Stimulated activated CD4-positive, alpha-beta T cell treated with anti-CD3 and anti-CD28 coated beads, Interleukin-15, amount 100 ng/mL, for 48 hours (primary cell): ENCODE measurements at regions not wholly inside any gene's neighbourhood (a gene's known extent, or its start where the extent isn't known, plus 50 kb on each side); places are given as distances from the start of the nearest gene placed in this dataset.

Experiments used
- DNase-seq, 2 donors: peaks; one replicate each; pipeline ENCODE4 v3.0.0-alpha.2; 2020; ENCODE audit warnings: low read depth in 2 of 2

DNA sequence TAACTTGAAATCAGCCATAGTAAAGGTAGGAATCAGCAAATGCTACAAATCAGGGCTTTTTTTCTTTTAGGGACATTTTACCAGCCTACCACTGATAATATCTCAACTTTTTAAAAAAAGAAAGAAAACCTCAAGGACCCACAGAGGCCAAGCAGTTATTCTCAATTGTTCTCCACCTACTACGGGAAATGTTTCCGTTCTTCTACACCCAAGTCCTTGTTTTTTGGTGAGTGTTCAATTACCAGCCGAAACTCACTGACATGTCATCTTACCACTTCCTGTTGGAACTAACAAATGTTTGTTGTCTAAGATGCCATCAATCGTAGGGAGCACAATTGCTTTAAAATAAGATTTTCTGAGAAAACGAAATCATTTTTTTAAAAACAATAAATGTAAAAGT, 50.2 kb upstream of the CDK1 start:
- DNase-seq = no peak

DNA sequence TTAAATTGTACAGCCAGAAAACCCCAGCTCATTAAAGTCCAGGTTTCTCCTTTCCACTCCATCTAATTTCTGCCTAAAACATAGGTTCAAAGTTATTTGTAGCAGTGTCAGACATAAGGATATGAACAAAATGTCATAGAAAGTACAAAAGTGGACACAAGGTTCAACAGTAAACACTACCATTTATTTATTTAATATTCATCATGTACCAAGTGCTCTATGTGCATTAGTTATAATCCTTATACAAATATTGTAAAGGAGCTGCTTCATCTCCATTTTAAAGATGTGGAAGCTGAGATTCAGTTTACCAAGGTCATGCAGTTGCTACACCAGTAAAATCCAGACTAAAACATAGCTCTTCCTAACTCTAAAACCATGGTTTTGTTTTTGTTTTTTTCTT, 52.0 kb upstream of the CDK1 start:
- no peak for DNase-seq

DNA sequence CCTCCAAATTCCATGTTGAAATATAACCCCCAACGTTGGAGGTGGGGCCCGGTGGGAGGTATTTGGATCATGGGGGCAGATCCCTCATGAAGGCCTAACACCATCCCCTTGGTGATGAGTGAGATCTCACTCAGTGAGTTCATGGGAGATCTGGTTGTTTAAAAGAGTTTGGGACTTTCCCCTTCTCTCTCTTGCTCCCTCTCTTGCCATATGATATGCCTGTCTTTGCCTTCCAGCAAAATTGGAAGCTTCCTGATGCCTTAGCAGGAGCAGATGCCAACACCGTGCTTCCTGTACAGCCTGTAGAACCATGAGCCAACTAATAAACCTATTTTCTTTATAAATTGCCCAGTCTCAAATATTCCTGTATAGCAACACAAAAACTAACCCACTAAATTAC, 55.7 kb upstream of the CDK1 start:
- no peak for DNase-seq

DNA sequence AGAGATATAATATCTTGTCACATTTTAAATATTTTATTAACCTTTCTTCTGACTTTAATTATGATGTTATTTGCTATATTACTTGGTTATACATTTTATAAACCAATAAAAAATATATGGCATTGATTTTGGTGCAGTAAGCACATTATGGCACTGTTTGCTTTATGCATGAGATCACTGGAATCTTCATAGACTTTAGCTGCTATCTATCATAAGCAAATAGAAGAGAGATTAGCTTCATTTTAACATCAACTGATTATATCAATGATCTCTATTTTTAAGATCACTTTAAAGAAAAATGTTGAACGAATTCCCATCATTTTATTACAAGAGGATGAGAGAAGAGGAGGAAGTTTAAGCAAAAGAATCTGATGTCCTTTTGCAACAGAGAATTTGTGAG, 58.6 kb upstream of the CDK1 start:
- DNase-seq = no peak

DNA sequence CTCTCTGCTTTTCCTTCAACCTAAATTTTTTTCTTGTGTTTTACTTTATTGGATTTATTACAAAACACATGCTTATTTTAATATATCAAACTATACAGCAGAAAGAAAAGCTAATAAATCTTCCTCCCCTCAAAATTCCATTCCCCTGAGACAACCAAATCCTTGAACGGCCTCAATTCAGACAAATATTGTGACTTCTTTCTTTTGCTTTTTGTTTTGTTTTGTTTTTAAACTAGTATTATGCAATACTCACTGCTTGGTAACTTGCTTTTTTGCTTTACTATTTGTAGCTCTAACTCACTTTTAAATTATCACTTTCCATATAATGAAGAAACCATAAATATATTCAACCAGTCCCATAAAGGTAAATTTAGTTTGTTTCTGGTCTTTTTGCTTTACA, 59.4 kb upstream of the CDK1 start:
- no peak for DNase-seq

DNA sequence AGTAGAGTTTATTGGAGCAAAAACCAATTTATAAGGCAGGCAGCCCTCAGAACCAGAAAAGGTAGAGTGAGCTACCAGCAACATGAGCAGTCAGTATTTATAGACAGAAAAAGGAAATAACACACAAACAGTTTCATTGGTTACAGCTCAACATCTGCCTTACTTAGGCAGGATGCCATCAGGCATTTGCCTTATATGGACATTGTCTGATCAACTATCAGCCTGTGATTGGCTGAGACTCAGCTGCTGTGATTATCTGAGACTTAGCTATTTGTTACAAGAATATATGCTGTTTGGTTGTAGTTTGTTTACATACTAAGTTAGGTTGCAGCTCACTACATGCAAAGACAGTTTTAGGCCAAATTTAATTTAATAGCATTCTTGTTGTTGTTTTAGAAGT, 60.4 kb upstream of the CDK1 start:
- no peak for DNase-seq

DNA sequence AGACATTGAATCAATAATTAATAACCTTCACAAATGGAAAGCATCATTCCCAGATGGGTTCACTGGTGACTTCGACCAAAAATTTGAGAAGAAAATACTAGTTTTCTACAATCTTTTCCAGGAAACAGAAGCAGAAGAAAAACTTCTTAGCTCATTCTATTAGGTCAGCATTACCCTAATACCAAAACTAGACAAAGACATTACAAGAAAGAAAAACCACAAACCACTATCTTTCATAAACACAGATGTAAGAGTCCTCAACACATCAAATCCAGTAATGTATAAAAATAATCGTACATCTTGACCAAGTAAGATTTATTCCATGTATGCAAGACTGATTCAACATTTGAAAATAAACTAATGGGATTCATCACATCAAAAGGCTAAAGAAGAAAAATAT, 64.0 kb upstream of the CDK1 start:
- DNase-seq = no peak

DNA sequence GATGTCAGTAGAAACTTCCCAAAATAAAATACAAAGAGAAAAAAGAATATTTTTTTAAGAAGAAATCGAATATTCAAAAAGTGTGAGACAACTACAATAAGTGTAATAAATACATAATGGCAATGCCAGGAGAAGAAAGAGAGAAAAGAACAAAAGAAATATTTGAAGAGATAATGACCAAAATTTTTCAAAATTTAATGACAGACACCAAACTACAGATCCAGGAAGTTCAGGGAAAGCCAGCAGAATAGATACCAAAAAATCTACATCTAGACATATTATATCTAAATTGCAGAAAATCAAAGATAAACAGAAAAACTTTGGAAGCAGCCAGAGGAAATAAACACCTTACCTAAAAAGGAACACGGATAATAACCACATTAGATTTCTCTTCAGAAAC, 66.8 kb upstream of the CDK1 start:
- no peak for DNase-seq

DNA sequence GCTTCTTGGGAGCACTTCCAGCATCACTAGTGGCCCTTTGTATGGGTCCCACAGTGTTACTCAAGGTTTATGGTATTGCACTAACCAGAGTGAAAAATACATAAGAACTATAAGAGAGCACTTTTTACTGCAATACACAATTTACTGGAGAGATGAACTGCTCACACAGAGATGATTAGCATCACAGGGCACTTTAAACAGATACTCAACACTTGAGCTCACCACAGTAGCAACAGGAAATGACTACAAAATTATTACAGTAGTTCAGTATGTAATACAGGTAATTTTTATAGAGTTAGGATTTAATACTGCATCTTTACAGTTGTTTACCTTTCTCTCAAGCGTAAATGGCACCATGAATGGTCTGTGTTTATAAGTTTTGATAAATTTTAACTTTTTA, 68.2 kb upstream of the CDK1 start:
- DNase-seq = no peak

DNA sequence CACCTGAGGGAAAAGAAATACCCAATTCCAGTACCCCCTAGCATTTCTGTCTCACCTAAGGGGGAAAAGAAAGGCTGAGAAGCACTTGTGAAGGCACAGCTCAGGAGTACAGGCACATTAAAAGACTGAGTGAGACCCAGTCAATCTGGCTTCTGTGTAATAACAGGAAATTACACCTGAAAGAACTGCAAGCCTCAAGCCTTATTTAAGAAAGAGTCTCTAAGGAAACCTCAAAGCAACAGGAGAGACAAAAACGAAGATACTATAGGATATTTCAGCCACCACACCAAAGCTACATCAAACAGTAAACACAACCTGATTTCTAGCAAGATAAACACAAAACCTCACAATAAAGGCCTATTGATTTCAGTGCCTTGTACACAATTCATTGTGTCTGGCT, 69.6 kb upstream of the CDK1 start:
- no peak for DNase-seq

DNA sequence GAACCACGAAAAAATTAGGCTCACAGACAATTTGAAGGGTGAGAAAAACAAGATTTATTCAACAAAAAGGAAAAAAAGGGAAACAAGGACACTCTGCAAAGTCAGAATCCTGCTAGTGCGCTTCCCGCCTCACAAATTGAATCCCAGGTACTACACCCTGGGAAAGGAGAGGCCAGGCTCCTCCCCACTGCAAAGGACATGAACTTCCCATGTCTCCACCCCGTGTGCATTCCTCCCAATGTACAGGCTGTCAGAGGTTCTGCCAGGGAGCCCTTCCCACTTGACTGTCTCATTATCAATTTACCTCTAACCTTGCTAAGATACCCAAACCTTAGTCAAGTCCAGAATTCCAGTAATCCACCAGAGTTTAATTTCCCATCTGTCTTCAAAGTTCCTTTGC, 70.4 kb upstream of the CDK1 start:
- no peak for DNase-seq

DNA sequence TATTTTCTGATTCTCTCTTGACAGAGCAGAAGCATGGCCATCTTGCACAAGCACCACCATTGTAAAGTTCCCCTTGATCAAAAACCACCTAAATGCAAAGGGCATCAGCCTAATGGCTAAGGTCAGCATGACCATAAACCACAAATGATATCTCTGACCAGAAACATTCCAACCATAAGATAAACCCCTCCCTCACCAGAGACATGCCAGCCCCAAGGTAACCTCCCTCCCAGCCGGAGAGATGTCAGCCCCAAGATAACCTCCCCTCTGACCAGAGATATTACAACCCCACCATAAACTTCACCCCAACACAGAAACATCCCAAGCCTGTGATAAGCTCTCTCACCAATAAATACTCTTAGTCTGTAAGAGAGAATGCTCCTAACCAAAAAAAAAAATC, 72.1 kb upstream of the CDK1 start:
- no peak for DNase-seq

DNA sequence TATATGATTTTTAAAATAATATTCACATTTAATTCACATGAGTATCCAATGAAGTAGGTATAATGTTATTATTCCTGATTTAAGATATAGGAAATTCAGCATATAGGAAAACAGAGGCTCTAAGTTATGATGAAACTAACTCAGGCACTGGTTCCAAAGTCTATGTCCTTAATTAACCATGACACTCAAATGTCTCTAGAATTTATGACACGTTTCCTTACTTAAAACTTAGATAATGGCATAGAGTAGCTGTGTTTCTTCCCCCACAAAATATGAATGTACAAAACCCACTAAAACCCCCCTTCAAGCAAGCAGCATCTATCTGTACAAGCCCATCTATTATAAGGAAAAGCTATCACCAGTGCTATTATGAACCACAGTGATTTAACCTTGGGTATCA, 72.9 kb upstream of the CDK1 start:
- no peak for DNase-seq

DNA sequence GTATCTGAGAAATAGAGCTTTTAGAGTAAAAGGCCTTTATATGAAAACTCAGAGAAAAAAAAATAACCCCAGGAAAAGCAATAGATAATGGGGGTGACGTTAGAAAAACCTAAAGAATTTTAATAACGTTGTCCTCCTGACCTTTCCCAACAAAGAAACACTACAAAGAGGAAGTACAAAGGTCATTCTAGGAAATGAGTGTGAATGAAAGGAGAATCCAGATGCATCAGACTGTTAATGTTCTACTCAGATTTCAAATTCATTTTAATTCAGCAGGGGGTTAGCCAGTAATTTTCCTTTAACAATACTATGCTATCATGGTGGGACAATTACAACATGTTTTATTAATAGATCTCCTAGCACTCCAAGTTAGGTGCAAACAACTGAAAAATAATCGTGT, 73.8 kb upstream of the CDK1 start:
- DNase-seq = no peak

DNA sequence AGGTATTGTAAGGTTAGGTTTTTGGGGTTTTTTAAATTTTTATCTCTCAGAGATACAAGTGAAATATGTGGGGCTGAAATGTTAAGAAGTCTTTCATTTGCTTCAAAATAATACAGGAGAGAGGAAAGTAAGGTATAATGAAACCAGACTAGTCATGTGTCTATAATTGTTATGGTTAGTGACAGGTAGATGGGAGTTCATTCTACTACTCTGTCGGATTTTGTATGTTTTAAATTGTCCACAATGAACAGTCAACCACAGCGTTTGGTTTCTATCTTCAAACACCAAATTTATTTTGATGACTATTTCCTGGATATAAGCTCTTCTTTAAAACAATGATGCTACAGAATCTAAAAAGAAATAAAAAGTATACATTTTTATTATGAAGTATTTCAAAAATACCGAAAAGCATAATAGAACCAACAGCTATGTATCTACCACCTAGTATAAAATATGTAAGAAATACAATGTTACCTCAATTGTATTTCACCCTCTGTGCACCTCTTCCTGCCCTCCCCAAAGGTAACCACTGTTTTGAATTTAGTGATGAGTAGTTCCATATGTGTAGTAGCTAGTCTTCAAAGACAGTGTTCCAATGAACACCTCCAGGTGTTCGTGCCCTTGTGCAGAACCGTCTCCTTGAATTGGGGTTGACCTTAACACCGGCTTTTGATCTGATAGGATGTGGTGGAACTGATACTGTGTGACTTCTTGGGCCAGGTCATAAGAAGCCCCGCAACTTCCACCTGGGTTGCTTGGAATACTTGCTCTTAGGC, 74.8 kb upstream of the CDK1 start:
- no peak for DNase-seq

DNA sequence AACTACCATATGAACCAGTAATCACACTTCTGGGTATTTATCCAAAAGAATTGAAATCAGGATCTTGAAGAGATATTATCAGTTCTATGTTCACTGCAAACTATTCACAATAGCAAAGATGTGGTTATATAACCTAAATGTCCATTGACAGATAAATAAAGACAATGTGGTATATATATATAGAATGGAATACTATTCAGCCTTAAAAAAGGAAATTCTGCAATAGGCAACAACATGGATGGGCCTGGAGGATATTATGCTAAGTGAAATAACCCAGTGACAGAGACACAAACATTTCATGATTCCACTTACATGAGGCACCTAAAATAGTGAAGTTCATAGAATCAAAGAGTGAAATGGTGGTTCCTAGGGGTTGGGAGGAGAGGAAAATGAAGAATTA, 90.6 kb upstream of the CDK1 start:
- DNase-seq = no peak

DNA sequence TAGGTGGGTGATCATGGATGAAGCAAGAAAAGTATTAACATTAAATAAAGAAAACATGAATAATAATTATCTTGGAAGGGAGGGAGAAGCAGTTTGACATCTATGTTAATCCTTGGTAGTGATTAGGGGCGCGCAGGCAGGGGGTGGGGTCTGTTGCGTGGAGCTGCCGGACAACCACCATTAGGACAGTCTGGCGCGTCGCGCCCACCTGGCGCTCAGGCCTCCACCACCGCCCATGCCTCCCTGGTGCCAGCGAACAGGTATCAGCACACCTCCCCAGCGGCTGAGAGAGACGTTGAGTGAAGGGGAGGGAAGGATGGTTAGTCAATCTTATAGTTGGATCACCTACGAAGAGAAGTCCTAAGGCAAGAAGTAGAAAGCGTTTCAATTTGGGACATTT, 94.2 kb upstream of the CDK1 start:
- no peak for DNase-seq

DNA sequence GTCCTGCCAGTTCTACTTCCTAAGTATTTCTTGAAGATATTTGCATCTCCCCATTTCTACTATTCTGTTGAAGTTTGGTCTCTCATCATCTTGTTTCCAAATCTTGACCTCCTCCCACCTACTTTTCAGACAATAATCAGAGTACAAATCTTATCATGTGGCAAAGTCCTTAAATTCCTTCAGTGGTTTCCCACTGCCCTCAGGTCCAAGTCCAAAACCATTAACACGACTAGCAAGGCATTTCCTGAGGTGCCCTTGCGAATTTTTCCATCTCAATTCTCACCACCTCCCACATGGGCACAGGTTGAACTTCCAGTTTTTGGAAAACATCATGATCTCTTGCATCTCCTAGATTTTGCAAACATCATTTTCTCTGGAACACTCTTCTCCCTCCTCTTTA, 97.2 kb upstream of the CDK1 start:
- no peak for DNase-seq

DNA sequence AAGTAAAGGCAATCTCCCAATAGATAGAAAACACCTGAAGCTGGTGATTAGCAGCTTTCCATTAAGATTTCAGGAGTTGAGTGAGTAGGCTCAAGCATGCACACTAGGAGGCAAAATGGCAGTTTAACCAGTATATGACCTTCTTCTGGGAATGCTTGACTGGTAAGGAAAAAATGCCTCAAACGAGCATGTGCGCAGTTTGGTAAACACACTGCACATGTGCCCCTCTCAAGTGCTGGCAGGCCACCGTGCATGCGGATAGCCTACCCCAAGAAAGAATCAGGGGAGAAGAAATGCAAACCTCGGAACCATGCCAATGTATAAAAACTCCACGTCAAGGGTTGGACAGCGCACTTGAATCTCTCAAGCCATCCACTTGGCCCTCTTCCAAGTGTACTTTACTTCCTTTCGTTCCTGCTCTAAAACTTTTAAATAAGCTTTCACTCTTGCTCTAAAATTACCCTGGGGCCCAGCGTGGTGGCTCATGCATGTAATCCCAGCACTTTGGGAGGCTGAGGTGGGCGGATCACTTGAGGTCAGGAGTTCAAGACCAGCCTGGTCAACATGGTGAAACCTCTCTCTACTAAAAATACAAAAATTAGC, 98.8 kb upstream of the CDK1 start:
- no peak for DNase-seq

DNA sequence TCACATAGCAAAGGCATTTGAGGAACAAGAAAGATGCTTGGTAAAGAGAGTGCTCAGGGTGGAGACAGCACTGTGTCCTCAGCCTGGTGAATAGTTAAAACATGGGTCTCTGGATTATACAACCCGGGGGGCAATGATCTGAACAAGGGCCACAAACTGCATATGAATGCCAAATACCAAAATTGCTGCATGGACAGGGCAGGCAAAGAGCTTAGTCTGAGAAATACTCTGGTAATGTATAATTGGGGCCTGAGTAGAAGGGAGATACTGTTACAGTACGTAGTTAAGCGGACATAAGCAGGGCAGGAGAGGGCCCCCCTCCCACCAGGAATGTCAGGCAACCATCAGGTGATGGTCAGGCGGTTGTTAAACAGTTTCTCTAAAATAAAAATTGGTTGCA, 99.3 kb upstream of the CDK1 start:
- no peak for DNase-seq

DNA sequence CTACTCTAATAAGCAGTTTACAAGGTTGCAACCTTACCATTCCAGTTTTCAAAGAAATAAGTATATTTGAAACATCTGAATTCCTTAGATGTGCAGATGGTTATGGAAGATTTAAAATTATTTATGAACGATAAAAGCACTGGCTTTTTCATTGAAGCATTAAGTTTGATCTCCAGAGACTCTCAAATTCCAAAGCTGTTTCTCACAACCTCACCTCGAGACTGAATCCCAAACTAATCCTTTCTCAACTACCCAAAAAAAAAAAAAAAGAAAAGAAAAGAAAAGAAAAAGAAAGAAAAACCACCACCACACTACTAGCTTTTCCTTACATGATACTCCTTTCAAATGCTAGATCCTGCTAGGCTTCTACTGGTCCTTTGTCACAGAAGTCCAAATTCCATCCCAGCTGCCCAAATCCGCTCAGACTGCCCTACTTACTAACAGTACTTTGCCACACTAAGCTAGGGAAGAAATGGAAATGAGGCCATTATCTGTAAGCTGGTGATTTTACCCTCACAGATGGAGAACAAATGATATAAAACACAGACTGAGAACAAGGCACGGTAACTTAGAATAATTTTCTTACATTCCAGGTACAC, 100.6 kb upstream of the CDK1 start:
- no peak for DNase-seq

DNA sequence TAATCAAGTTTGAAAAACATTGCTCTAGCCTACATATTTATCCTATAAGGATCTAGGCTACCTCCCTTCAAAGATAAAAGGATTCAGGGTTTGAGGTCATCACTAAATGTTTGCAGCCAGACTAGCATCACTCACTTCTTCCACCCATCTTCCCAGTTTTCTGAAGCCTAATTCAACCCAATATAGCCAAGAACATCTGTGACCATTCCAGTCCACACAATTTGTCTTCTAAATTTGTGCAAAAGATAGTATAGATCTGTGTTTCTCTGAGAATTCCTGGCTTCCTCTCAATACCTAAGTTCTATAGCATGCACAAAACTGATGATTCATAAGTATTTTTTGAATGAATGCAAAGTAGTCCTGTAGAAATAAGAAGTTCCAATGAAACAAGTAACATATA, 103.0 kb upstream of the CDK1 start:
- no peak for DNase-seq

DNA sequence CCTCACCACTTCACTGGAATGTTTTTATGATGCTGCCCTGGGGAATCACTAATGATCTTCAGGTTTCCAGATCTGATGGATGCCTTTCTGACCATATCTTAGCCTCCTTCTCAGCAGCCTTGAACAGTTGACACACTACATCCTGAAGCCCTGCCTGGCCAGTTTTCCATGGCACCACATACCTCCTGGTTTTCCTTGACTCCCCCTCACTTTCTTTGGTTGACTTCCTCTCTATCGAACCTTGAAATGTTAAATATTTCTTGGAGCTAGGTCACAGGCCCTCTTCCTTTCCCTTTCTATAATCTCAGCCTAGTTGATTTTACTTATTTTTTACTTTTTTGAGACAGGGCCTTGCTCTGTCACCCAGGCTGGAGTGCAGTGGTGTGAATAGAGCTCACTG, 108.8 kb upstream of the CDK1 start:
- DNase-seq = no peak

DNA sequence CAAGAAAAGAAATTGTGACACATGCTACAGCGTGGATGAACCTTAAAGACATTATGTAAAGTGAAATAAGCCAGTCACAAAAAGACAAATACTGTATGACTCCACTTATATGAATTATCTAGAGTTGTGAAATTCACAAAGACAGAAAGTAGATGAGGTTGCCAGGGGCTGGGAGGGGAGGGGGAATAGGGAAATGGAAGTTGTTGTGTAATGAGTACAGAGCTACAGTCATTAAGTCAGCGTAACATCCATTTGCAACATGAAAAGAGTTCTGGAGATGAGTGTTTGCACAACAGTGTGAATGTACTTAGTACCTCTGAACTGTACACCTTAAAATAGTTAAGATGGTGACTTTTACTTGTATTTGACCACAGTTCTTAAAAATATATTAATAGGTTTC, 112.1 kb upstream of the CDK1 start:
- no peak for DNase-seq
